PFSK-1 (cell line): ENCODE measurements at regions not wholly inside any gene's neighbourhood (a gene's known extent, or its start where the extent isn't known, plus 50 kb on each side); places are given as distances from the start of the nearest gene placed in this dataset.

Source experiments
- POLR2AphosphoS5 ChIP-seq: IDR thresholded peaks from 2 replicates; pipeline ENCODE4 v1.6.1; 2012; ENCODE audit warnings: low read depth, mild to moderate bottlenecking, control low read depth, low read length, moderate library complexity
- SIN3A ChIP-seq: IDR thresholded peaks from 2 replicates; pipeline ENCODE4 v1.6.1; 2012; ENCODE audit warnings: mild to moderate bottlenecking, low read length, moderate library complexity, borderline replicate concordance; ENCODE audit not compliant: insufficient read depth
- TAF1 ChIP-seq: IDR thresholded peaks from 2 replicates; pipeline ENCODE4 v1.6.1; 2012; ENCODE audit warnings: low read length, control low read depth, borderline replicate concordance; ENCODE audit not compliant: insufficient read depth
- TF ChIP-seq, protein P1 (sequence below), 2 experiments: IDR thresholded peaks; 2 replicates each; pipeline versions ENCODE4 v1.6.1 to v1.8.0; 2011 to 2012; ENCODE audit warnings: low read depth in 2 of 2, low read length in 2 of 2, control low read depth in 1 of 2, inconsistent platforms in 1 of 2, mild to moderate bottlenecking in 1 of 2, moderate library complexity in 1 of 2; ENCODE audit not compliant: insufficient read depth in 1 of 2

GRCh38 chr1:234779160-234779538, 169.2 kb upstream of the IRF2BP2 start:
- TF ChIP-seq POLR2AphosphoS5 (no peak), TAF1 (no peak), SIN3A (no peak)
- TF ChIP-seq, protein P1, sequence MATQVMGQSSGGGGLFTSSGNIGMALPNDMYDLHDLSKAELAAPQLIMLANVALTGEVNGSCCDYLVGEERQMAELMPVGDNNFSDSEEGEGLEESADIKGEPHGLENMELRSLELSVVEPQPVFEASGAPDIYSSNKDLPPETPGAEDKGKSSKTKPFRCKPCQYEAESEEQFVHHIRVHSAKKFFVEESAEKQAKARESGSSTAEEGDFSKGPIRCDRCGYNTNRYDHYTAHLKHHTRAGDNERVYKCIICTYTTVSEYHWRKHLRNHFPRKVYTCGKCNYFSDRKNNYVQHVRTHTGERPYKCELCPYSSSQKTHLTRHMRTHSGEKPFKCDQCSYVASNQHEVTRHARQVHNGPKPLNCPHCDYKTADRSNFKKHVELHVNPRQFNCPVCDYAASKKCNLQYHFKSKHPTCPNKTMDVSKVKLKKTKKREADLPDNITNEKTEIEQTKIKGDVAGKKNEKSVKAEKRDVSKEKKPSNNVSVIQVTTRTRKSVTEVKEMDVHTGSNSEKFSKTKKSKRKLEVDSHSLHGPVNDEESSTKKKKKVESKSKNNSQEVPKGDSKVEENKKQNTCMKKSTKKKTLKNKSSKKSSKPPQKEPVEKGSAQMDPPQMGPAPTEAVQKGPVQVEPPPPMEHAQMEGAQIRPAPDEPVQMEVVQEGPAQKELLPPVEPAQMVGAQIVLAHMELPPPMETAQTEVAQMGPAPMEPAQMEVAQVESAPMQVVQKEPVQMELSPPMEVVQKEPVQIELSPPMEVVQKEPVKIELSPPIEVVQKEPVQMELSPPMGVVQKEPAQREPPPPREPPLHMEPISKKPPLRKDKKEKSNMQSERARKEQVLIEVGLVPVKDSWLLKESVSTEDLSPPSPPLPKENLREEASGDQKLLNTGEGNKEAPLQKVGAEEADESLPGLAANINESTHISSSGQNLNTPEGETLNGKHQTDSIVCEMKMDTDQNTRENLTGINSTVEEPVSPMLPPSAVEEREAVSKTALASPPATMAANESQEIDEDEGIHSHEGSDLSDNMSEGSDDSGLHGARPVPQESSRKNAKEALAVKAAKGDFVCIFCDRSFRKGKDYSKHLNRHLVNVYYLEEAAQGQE (IDR thresholded peaks at IDR 0.05; ENCODE audit: insufficient read depth in 1 of 2, low read depth in 2 of 2, low read length in 2 of 2) = no peak
